Ramos (cell line): ENCODE measurements at regions not wholly inside any gene's neighbourhood (a gene's known extent, or its start where the extent isn't known, plus 50 kb on each side); places are given as distances from the start of the nearest gene placed in this dataset.
"Not testable (repeated sequence)": the region's sequence is repeated elsewhere in the genome, so short reads cannot be mapped to it uniquely, and the experiment has no call there.

Experiments
- in situ Hi-C: fragments of 300-500 bp; cut with MboI; formaldehyde crosslinking; loops from one replicate; pipeline ENCODE4 v1.14.3; 2022; ENCODE audit warnings: low sequenced_read_pairs; ENCODE audit not compliant: unreplicated experiment

DNA sequence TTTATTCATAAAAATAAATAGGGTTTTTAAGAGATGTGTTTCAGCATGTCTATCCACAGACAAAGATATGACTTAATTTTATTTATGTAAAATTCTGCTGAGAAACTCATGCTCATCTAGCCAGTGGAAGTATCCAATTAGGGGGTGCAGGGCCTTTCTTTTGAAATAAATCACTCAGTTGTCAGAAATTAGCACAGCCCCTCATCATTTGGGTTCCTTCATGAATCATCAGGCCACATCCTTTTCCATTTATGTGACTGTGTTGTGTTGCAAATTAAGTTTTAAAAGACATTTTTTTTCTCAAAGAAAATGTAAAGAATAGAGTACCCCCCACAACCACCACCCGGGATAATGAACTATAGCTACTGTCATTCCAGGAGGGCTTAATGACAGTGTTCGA is 185.8 kb downstream of the NRP2 start:
- in situ Hi-C loops, result no loop called here

DNA sequence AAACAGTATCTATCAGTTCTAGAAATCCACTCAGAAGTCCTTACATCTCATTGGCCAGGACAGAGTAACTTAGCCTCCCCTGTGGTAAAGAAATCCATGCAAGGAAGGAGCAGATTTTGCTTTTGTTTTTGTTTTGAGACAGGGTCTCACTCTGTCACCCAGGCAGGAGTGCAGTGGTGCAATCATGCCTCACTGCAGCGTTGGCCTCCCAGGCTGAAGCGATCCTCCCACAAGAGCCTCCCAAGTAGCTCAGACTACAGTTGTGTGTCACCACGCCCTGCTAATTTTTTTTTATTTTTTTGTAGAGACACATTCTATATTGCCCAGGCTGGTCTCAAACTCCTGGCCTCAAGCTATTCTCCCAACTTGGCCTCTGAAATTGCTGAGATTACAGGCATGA is 185.1 kb downstream of the NRP2 start:
- in situ Hi-C loops, result no loop called here

GRCh38 chr2:205865905-205866441 is 183.7 kb downstream of the NRP2 start:
- in situ Hi-C loops, result no loop called here

- in situ Hi-C loops, result no loop called here
Observed at GRCh38 chr2:205865056-205865455, 182.8 kb downstream of the NRP2 start.

DNA sequence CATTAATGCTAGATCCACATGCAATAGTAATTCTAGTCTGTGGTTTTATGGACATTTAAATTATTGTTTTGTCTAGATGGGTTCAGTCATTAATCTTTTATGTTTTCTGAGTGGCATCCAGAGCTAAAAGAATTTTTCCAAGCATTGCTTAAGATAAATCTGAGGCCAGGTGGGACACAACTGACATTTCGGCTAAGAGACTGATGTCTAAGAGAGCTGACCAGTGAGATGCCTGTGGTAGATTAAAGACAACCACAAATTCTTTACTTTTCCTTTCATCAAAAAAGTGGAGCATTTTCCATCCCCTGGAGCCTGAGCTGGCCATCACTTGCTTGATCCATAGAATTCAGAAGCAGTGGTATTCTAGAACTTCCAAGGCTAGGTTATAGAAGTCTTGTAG is 182.2 kb downstream of the NRP2 start:
- in situ Hi-C loops, result no loop called here

GRCh38 chr2:205862761-205863160 is 180.5 kb downstream of the NRP2 start:
- in situ Hi-C loops, result not testable (repeated sequence)

DNA sequence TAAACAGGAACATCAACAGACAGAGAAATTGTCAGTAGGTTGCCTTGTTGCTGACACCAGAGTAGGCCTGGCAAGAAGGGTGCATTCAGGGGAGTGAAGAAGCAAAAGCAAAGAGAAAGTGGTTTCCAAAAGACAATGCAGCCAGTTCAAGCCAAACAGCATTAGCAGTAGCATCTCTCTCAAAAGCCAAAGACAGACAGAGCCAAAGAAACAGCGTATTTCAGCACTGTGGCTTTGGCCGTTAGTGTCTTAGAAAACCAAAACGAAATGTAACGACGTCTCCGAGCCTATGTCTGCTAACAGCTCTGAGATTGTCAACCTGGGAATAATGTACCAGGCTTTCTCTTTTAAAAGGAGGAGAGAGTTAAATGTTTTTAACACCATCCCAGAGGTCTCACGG is 178.6 kb downstream of the NRP2 start:
- in situ Hi-C loops, result no loop called here

DNA sequence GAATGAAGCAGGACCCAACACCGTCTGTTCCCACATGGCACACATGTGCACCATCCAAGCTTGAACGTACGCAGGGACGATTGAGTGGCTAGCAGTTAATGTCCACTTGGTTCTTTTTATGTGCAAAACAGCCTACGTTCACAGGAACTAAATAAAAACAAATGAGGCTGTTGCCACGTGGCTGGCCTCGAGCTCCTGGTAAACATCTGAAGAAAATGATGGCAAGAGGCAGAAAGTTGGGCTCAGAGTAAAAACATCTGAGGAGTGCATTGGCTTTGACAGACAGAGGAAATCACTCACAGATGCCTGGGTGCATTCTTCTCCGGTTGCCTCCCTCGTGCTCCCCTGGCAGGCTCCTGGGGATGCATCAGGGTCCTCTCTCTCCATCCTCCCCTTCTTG is 177.9 kb downstream of the NRP2 start:
- in situ Hi-C loops, result no loop called here

- in situ Hi-C loops, result no loop called here
Observed at GRCh38 chr2:205858881-205859441, 176.7 kb downstream of the NRP2 start.

GRCh38 chr2:205858275-205858674 is 176.0 kb downstream of the NRP2 start:
- in situ Hi-C loops, result no loop called here

- in situ Hi-C loops, result no loop called here
Observed at GRCh38 chr2:205857520-205858237, 175.4 kb downstream of the NRP2 start.

- in situ Hi-C loops, result no loop called here
Observed at GRCh38 chr2:205852457-205852856, 170.2 kb downstream of the NRP2 start.

DNA sequence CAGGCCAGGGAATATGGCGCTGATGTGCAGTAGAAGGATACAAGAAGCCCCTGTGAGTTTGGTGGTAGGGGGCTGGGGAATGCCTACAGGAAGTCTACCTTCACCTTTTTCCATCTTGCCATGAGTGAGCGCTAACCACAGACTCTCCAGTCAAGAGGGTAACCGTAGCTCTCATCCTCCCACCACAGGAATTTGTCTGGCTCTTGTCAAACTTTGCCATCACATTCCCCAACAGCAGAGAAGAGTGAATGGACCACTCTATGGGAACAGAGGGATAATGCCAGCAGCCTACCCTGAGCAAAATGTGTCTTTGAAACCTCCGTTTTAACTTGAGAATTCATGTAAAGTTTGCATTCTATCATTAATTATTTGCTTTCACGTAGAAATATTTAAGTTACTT is 168.3 kb downstream of the NRP2 start:
- in situ Hi-C loops, result no loop called here

- in situ Hi-C loops, result no loop called here
Observed at GRCh38 chr2:205850132-205850531, 167.8 kb downstream of the NRP2 start.

- in situ Hi-C loops, result no loop called here
Observed at GRCh38 chr2:205849136-205849535, 166.8 kb downstream of the NRP2 start.

GRCh38 chr2:205848601-205849000 is 166.3 kb downstream of the NRP2 start:
- in situ Hi-C loops, result no loop called here
